GM12873 (cell line): ENCODE measurements at regions not wholly inside any gene's neighbourhood (a gene's known extent, or its start where the extent isn't known, plus 50 kb on each side); places are given as distances from the start of the nearest gene placed in this dataset.

Experiments used
- CTCF ChIP-seq: IDR thresholded peaks from 2 replicates; pipeline ENCODE4 v1.5.1; 2012; ENCODE audit warnings: low read depth, mild to moderate bottlenecking, moderate library complexity, low read length, control low read depth; ENCODE audit not compliant: insufficient read depth; ENCODE audit errors: missing control alignments

GRCh38 chr7:20998309-20998708 lies 211.6 kb upstream of the SP8 start:
- TF ChIP-seq CTCF = no peak

GRCh38 chr7:21011153-21011552 lies 224.5 kb upstream of the SP8 start:
- TF ChIP-seq CTCF = no peak

GRCh38 chr7:21013765-21014539 lies 227.3 kb upstream of the SP8 start:
- no peak for TF ChIP-seq CTCF

GRCh38 chr7:21020667-21021066 lies 234.0 kb upstream of the SP8 start:
- TF ChIP-seq CTCF = no peak

- no peak for TF ChIP-seq CTCF
These were observed 237.3 kb upstream of the SP8 start for GRCh38 chr7:21023841-21024484.

GRCh38 chr7:21024485-21024867 lies 237.8 kb upstream of the SP8 start:
- no peak for TF ChIP-seq CTCF

GRCh38 chr7:21028186-21028585 lies 241.5 kb upstream of the SP8 start:
- no peak for TF ChIP-seq CTCF
